CD14-positive monocyte (primary cell): ENCODE measurements at regions not wholly inside any gene's neighbourhood (a gene's known extent, or its start where the extent isn't known, plus 50 kb on each side); places are given as distances from the start of the nearest gene placed in this dataset.
A peak's percentile ranks its signal among the peaks of the same experiment; 100 is the strongest.

Experiments used
- DNase-seq, 3 donors: peaks; one replicate each; pipeline ENCODE4 v3.0.0-alpha.2; 2011 to 2022
- H2AFZ ChIP-seq: 2 replicates; pipeline ENCODE4 v1.6.0; 2012; ENCODE audit warnings: mild to moderate bottlenecking, low read depth, low read length, inconsistent platforms; ENCODE audit not compliant: insufficient read depth, poor library complexity, severe bottlenecking
- H3K27ac ChIP-seq, 2 donors: 1 replicate in 1 of 2; 2 replicates in 1 of 2; pipeline ENCODE4 v1.5.1; 2012 to 2013; ENCODE audit warnings: low read length in 2 of 2, control low read depth in 1 of 2, inconsistent platforms in 1 of 2, low read depth in 1 of 2, mild to moderate bottlenecking in 1 of 2
- H3K27me3 ChIP-seq, 2 donors: one replicate each; pipeline versions ENCODE4 v1.6.0 to v1.6.1; 2011 to 2013; ENCODE audit warnings: low read length in 2 of 2; ENCODE audit not compliant: control insufficient read depth in 2 of 2, insufficient read depth in 2 of 2
- H3K36me3 ChIP-seq, 2 donors: replicated peaks in 1 of 2; 1 replicate in 1 of 2; 2 replicates in 1 of 2; pipeline versions ENCODE4 v1.5.1 to v1.6.1; 2012 to 2013; ENCODE audit warnings: low read length in 2 of 2, control low read depth in 1 of 2, inconsistent platforms in 1 of 2, mild to moderate bottlenecking in 1 of 2; ENCODE audit not compliant: insufficient read depth in 2 of 2, control insufficient read depth in 1 of 2
- H3K4me1 ChIP-seq, 2 donors: 1 replicate in 1 of 2; 2 replicates in 1 of 2; pipeline versions ENCODE4 v1.5.1 to v1.6.1; 2012 to 2013; ENCODE audit warnings: low read length in 2 of 2, control low read depth in 1 of 2, inconsistent platforms in 1 of 2, mild to moderate bottlenecking in 1 of 2, moderate library complexity in 1 of 2; ENCODE audit not compliant: insufficient read depth in 2 of 2, control insufficient read depth in 1 of 2
- H3K4me2 ChIP-seq: replicated peaks from 2 replicates; pipeline ENCODE3; 2012; ENCODE audit warnings: low read length, moderate library complexity, mild to moderate bottlenecking; ENCODE audit not compliant: poor library complexity, severe bottlenecking; ENCODE audit errors: extremely low read depth
- H3K4me3 ChIP-seq, 3 experiments: fragments of 200-600 bp in 1 of 3; sonication (generic) in 1 of 3; replicated peaks in 1 of 3; 1 replicate in 2 of 3; 2 replicates in 1 of 3; pipeline ENCODE4 v1.5.1; 2011 to 2013; ENCODE audit warnings: low read length in 3 of 3, mild to moderate bottlenecking in 3 of 3, control low read depth in 2 of 3, low read depth in 2 of 3, inconsistent platforms in 1 of 3, moderate library complexity in 1 of 3
- H3K79me2 ChIP-seq: 2 replicates; pipeline ENCODE4 v1.6.0; 2012; ENCODE audit warnings: mild to moderate bottlenecking, control low read depth, inconsistent platforms, low read length, moderate library complexity; ENCODE audit not compliant: insufficient read depth
- H3K9ac ChIP-seq: 2 replicates; pipeline ENCODE4 v1.6.0; 2017; ENCODE audit warnings: low read length, mild to moderate bottlenecking; ENCODE audit not compliant: insufficient read depth, poor library complexity, severe bottlenecking
- H3K9me3 ChIP-seq, 2 donors: replicated peaks in 1 of 2; 1 replicate in 1 of 2; 2 replicates in 1 of 2; pipeline versions ENCODE4 v1.5.1 to v1.6.1; 2012 to 2013; ENCODE audit warnings: low read length in 2 of 2, control low read depth in 1 of 2; ENCODE audit not compliant: control insufficient read depth in 1 of 2, insufficient read depth in 1 of 2
- H4K20me1 ChIP-seq: 2 replicates; pipeline ENCODE4 v1.6.0; 2012; ENCODE audit warnings: mild to moderate bottlenecking, low read length, control low read depth, moderate library complexity; ENCODE audit not compliant: insufficient read depth
- H3K27ac Mint-ChIP-seq, 7 donors: one replicate each; pipeline ENCODE4 v1.8.0; 2020; ENCODE audit warnings: mild to moderate bottlenecking in 7 of 7, mixed read lengths in 7 of 7, moderate library complexity in 6 of 7, inconsistent platforms in 2 of 7
- H3K27me3 Mint-ChIP-seq, 3 donors: one replicate each; pipeline ENCODE4 v1.8.0; 2021 to 2022; ENCODE audit warnings: low read depth in 3 of 3, mild to moderate bottlenecking in 3 of 3, mixed read lengths in 3 of 3, moderate library complexity in 3 of 3, inconsistent platforms in 1 of 3
- H3K36me3 Mint-ChIP-seq, 2 donors: one replicate each; pipeline ENCODE4 v1.8.0; 2020; ENCODE audit warnings: mixed read lengths in 2 of 2, inconsistent platforms in 1 of 2, mild to moderate bottlenecking in 1 of 2
- H3K4me1 Mint-ChIP-seq: one replicate; pipeline ENCODE4 v1.8.0; 2020; ENCODE audit warnings: mild to moderate bottlenecking, mixed read lengths
- H3K4me3 Mint-ChIP-seq, 2 donors: one replicate each; pipeline ENCODE4 v1.8.0; 2020; ENCODE audit warnings: mild to moderate bottlenecking in 2 of 2, mixed read lengths in 2 of 2, moderate library complexity in 1 of 2
- H3K9me3 Mint-ChIP-seq, 7 donors: one replicate each; pipeline ENCODE4 v1.8.0; 2020 to 2022; ENCODE audit warnings: mixed read lengths in 7 of 7, mild to moderate bottlenecking in 6 of 7, moderate library complexity in 6 of 7, inconsistent platforms in 2 of 7
- CTCF ChIP-seq: fragments of 200-600 bp; IDR thresholded peaks from one replicate; pipeline ENCODE4 v1.8.0; 2022; ENCODE audit warnings: antibody characterized with exemption, mild to moderate bottlenecking
- WGBS: methylation state at CpG from one replicate; pipeline ENCODE4 v1.1.5; 2013; ENCODE audit warnings: missing lambda C conversion rate; ENCODE audit not compliant: insufficient coverage; 5-methylcytosine and 5-hydroxymethylcytosine counted together
- intact Hi-C, 2 donors: fragments of 100-400 bp; cut with micrococcal nuclease; formaldehyde crosslinking; loops; one replicate each; pipeline versions ENCODE4 v1.15.0 to v1.15.1; 2023

GRCh38 chr10:37713642-37714041 is 143.8 kb downstream of the ZNF248 start:
- no peaks in the 10 kb centered on the region for H3K27me3 Mint-ChIP-seq
- H3K4me3 Mint-ChIP-seq, result no peak overlapping the region
- no peak overlapping the region for H3K27ac Mint-ChIP-seq
- no peaks in the 10 kb centered on the region for H3K79me2 ChIP-seq
- DNase-seq, result no peak
- no peak overlapping the region for H3K27ac ChIP-seq
- WGBS, result 67% methylated on average over 2 of the region's 3 CpGs
- no peaks in the 10 kb centered on the region for H3K4me1 Mint-ChIP-seq
- H2AFZ ChIP-seq, result no peak overlapping the region
- no peaks in the 10 kb centered on the region for H3K36me3 ChIP-seq
- H3K36me3 Mint-ChIP-seq, result no peaks in the 10 kb centered on the region
- peaks cover 40 to 51% of the 10 kb centered on the region in 2 donors for H3K9me3 ChIP-seq
- H3K9ac ChIP-seq, result no peak overlapping the region
- peaks cover 19 to 42% (median 25%) of the 10 kb centered on the region in 7 donors for H3K9me3 Mint-ChIP-seq
- no peaks in the 10 kb centered on the region for H4K20me1 ChIP-seq
- no peak for TF ChIP-seq CTCF
- no peaks in the 10 kb centered on the region for H3K27me3 ChIP-seq
- no peak overlapping the region for H3K4me2 ChIP-seq
- intact Hi-C loops, result no loop called here
- no peak overlapping the region for H3K4me3 ChIP-seq
- no peaks in the 10 kb centered on the region for H3K4me1 ChIP-seq

GRCh38 chr10:37713132-37713501 is 144.3 kb downstream of the ZNF248 start:
- H3K4me1 Mint-ChIP-seq, result no peaks in the 10 kb centered on the region
- Histone ChIP-seq H3K4me2 (no peak overlapping the region), H2AFZ (no peak overlapping the region), H3K79me2 (no peaks in the 10 kb centered on the region), H3K4me1 (no peaks in the 10 kb centered on the region), H3K27me3 (no peaks in the 10 kb centered on the region), H3K4me3 (no peak overlapping the region), H3K36me3 (no peaks in the 10 kb centered on the region), H3K27ac (no peak overlapping the region), H3K9me3 (peaks cover 45 to 51% of the 10 kb centered on the region in 2 donors), H4K20me1 (no peaks in the 10 kb centered on the region), H3K9ac (no peak overlapping the region)
- no peaks in the 10 kb centered on the region for H3K36me3 Mint-ChIP-seq
- H3K27ac Mint-ChIP-seq, result peak overlapping the region in 1 of 7 donors; percentile 76
- WGBS, result 58% methylated on average over 2 of the region's 3 CpGs
- H3K4me3 Mint-ChIP-seq, result no peak overlapping the region
- no peak for DNase-seq
- H3K9me3 Mint-ChIP-seq, result peaks cover 15 to 40% (median 23%) of the 10 kb centered on the region in 7 donors
- no peaks in the 10 kb centered on the region for H3K27me3 Mint-ChIP-seq
- intact Hi-C loops, result no loop called here
- TF ChIP-seq CTCF, result no peak
